AG09309 (cell line): ENCODE measurements at regions not wholly inside any gene's neighbourhood (a gene's known extent, or its start where the extent isn't known, plus 50 kb on each side); places are given as distances from the start of the nearest gene placed in this dataset.
"Not testable (repeated sequence)": the region's sequence is repeated elsewhere in the genome, so short reads cannot be mapped to it uniquely, and the experiment has no call there.

ENCODE experiments used
- DNase-seq: peaks from one replicate; pipeline ENCODE4 v3.0.0-alpha.2; 2010; ENCODE audit warnings: low read depth
- H3K4me3 ChIP-seq: 2 replicates; pipeline ENCODE4 v1.5.1; 2011; ENCODE audit warnings: mild to moderate bottlenecking, low read depth, low read length, moderate library complexity; ENCODE audit not compliant: control insufficient read depth
- TF ChIP-seq, protein P1 (sequence below): IDR thresholded peaks from 2 replicates; pipeline ENCODE4 v1.5.1; 2011; ENCODE audit warnings: mild to moderate bottlenecking, low read depth, low read length, inconsistent platforms; ENCODE audit not compliant: insufficient read depth, control insufficient read depth; ENCODE audit errors: missing control alignments

GRCh38 chr19:29873801-29874575 lies 62.2 kb downstream of the CCNE1 start:
- no peak for DNase-seq
- H3K4me3 ChIP-seq: peak overlapping the region; percentile 15
- TF ChIP-seq, protein P1, sequence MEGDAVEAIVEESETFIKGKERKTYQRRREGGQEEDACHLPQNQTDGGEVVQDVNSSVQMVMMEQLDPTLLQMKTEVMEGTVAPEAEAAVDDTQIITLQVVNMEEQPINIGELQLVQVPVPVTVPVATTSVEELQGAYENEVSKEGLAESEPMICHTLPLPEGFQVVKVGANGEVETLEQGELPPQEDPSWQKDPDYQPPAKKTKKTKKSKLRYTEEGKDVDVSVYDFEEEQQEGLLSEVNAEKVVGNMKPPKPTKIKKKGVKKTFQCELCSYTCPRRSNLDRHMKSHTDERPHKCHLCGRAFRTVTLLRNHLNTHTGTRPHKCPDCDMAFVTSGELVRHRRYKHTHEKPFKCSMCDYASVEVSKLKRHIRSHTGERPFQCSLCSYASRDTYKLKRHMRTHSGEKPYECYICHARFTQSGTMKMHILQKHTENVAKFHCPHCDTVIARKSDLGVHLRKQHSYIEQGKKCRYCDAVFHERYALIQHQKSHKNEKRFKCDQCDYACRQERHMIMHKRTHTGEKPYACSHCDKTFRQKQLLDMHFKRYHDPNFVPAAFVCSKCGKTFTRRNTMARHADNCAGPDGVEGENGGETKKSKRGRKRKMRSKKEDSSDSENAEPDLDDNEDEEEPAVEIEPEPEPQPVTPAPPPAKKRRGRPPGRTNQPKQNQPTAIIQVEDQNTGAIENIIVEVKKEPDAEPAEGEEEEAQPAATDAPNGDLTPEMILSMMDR: no peak

- no peak for DNase-seq
- TF ChIP-seq, protein P1: no peak
- H3K4me3 ChIP-seq: no peak overlapping the region
These were observed 64.1 kb downstream of the CCNE1 start for GRCh38 chr19:29875931-29876330.

DNA sequence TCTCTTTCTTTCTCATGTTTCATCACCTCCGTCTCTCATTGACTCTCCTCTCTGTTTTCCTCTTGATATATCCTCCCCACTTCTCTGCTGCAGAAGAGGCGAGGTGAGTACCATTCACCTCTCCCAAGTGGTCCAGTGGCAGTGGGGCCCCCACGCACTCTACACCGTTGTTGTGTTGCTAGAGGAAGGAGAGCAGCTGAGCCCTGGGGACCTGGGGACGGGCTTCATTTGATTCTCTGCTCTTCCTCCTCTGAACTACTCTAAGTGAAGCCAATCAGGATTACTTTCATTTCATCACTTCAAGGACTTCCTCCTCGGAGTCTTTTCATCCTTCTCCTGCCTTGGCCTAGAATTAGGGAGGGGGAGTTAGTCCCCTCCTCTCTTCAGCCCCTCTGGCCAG lies 64.6 kb downstream of the CCNE1 start:
- no peak for DNase-seq
- H3K4me3 ChIP-seq: no peak overlapping the region
- TF ChIP-seq, protein P1: no peak

DNA sequence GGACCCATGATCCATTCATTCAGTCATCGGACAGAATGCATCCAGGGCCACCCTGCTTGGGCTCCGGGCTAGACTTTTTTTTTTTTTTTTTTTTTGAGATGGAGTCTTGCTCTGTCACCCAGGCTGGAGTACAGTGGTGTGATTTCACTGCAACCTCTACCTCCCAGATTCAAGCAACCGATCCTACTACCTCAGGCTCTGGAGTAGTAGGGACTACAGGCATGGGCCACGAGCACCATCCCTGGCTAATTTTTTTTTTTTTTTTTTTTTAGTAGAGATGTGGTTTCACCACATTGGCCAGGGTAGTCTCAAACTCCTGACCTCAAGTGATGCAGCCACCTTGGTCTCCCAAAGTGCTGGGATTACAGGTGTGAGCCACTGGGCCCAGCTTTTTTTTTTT lies 65.1 kb downstream of the CCNE1 start:
- not testable (repeated sequence) for H3K4me3 ChIP-seq, DNase-seq

DNA sequence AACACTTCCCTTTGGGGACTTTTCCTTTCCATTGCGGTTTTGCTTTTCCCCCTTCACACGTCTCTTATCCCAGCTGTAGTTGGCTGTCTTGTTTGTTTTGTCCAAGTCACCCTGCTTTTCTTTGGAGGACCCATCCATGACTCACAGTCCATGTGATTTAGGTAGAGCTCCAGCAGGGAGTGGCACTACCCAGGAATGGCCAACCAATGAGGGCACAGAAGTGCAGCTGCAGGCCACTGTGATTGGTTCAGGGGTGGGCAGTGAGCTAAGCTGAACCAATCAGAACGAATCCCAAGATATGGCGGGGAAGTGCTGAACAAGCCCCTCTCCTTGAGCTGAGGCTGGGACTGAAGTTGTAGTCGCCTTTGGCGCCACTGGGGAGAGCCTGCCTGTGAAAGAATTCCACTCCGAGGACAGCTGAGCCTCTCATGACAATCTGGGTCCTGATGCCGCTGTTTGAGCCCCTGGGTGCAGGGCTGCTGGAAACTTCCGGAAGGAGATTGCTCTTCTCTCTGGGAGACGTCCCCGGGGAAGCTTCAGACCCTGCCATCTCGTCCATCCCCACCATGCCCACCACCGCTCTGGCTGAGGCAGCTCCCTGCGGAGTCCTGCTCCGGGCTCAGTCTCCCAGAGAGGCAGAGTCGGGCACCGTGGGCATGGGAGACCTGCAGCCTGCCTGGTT lies 62.9 kb upstream of the URI1 start:
- DNase-seq: peak; percentile 46

GRCh38 chr19:29879655-29879974 lies 62.4 kb upstream of the URI1 start:
- H3K4me3 ChIP-seq: peak overlapping the region; percentile 43
- no peak for DNase-seq
- TF ChIP-seq, protein P1: no peak

More for the DNA sequence above, 62.9 kb upstream of the URI1 start:
- TF ChIP-seq, protein P1: no peak
- peak overlapping the region; percentile 43 for H3K4me3 ChIP-seq

GRCh38 chr19:29880498-29881081 lies 61.4 kb upstream of the URI1 start:
- no peak for DNase-seq
- TF ChIP-seq, protein P1: no peak
- no peak overlapping the region for H3K4me3 ChIP-seq
